GM13977 (cell line): ENCODE measurements at regions not wholly inside any gene's neighbourhood (a gene's known extent, or its start where the extent isn't known, plus 50 kb on each side); places are given as distances from the start of the nearest gene placed in this dataset.

ENCODE experiments used
- DNase-seq: peaks from one replicate; pipeline ENCODE4 v3.0.0; 2012; ENCODE audit warnings: low spot score
- in situ Hi-C: fragments of 300-500 bp; cut with MboI; formaldehyde crosslinking; loops from one replicate; pipeline ENCODE4 v1.12.0; 2022; ENCODE audit warnings: low sequenced_read_pairs, low pct_unique_long_range_greater_than_20kb, mixed read lengths, inconsistent platforms; ENCODE audit not compliant: unreplicated experiment
- TF ChIP-seq, protein P1 (sequence below): IDR thresholded peaks from 2 replicates; pipeline ENCODE4 v1.5.1; 2012; ENCODE audit warnings: mild to moderate bottlenecking, control low read depth; ENCODE audit not compliant: insufficient read depth; ENCODE audit errors: extremely low read depth, missing control alignments

DNA sequence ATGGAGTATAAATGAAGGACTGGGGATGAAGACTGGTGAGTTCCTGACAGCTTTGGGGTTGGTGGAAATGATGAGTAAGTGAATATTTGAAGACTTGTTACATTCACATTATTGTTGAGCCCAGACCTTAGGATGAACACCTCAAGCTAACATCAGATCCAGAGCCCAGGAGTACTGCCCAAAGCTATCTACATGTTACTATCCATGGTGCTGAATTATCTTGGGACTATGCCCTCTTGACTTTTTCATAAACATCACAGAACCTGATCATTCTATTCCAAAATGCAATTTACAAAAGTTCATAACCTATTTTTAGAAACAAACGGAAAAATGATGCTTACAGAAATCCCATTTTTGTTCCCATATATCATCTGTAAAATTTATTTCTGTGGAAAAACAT, 613.3 kb downstream of the TUSC7 start:
- no peak for DNase-seq

GRCh38 chr3:117346901-117347300, 637.3 kb downstream of the TUSC7 start:
- TF ChIP-seq, protein P1, sequence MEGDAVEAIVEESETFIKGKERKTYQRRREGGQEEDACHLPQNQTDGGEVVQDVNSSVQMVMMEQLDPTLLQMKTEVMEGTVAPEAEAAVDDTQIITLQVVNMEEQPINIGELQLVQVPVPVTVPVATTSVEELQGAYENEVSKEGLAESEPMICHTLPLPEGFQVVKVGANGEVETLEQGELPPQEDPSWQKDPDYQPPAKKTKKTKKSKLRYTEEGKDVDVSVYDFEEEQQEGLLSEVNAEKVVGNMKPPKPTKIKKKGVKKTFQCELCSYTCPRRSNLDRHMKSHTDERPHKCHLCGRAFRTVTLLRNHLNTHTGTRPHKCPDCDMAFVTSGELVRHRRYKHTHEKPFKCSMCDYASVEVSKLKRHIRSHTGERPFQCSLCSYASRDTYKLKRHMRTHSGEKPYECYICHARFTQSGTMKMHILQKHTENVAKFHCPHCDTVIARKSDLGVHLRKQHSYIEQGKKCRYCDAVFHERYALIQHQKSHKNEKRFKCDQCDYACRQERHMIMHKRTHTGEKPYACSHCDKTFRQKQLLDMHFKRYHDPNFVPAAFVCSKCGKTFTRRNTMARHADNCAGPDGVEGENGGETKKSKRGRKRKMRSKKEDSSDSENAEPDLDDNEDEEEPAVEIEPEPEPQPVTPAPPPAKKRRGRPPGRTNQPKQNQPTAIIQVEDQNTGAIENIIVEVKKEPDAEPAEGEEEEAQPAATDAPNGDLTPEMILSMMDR, result no peak
- in situ Hi-C loops, result no loop called here
- DNase-seq, result no peak

More for the DNA sequence above, 613.3 kb downstream of the TUSC7 start:
- in situ Hi-C loops, result no loop called here
- TF ChIP-seq, protein P1, result no peak

DNA sequence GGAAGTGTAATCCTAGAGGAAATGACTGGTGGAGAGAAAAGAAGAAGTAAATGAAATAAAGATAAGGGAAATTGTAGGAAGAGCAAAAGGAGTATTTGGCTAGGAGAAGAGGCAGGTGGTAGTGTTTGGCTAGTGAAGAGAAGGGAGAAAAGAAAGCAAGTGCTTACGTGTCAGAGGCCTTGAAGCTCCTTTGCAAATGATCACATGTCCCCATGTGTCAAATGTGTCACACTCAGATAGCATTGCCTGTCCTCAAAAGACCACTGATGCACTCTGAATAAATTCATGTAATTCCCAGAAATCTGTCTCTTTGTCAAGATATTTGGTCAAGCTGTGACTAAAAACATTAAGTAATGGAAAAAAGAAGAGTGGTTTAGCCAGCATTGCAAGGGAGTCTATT, 639.3 kb downstream of the TUSC7 start:
- TF ChIP-seq, protein P1, result no peak
- in situ Hi-C loops, result no loop called here
- DNase-seq, result no peak

GRCh38 chr3:117349566-117349965, 640.0 kb downstream of the TUSC7 start:
- DNase-seq, result no peak
- in situ Hi-C loops, result no loop called here
- TF ChIP-seq, protein P1, result no peak

- DNase-seq, result no peak
- in situ Hi-C loops, result no loop called here
- TF ChIP-seq, protein P1, result no peak
These were observed 640.8 kb downstream of the TUSC7 start for GRCh38 chr3:117350371-117350770.

- in situ Hi-C loops, result no loop called here
- TF ChIP-seq, protein P1, result peak; percentile 45
- peak; percentile 11 for DNase-seq
These were observed 646.0 kb downstream of the TUSC7 start for GRCh38 chr3:117355566-117355965.
